ENCODE measurements at regions not wholly inside any gene's neighbourhood (a gene's known extent, or its start where the extent isn't known, plus 50 kb on each side); places are given as distances from the start of the nearest gene placed in this dataset.

- Histone ChIP-seq H2BK12ac (ENCODE audit: low read depth, low read length) (no peak overlapping the region), H3K23me2 (ENCODE audit: low read depth, low read length) (no peaks in the 10 kb centered on the region), H2BK15ac (ENCODE audit: low read length) (no peak overlapping the region), H3K9ac (replicated peaks in 1 of 4; ENCODE audit: extremely low read depth in 1 of 4, low read depth in 3 of 4, low read length in 3 of 4) (no peak overlapping the region), H2BK5ac (ENCODE audit: low read depth, low read length) (no peak overlapping the region), H4K5ac (ENCODE audit: insufficient read length, low read depth, low read length) (no peak overlapping the region), H3K4ac (replicated peaks; ENCODE audit: insufficient read length, low read depth, low read length) (no peak overlapping the region), H3K4me3 (ENCODE audit: extremely low read depth in 1 of 4, insufficient read depth in 2 of 4, low read depth in 3 of 4, low read length in 4 of 4) (no peak overlapping the region), H4K20me1 (replicated peaks in 1 of 2; ENCODE audit: control insufficient read depth in 1 of 2, insufficient read depth in 2 of 2, low read length in 2 of 2) (no peaks in the 10 kb centered on the region), H2BK20ac (ENCODE audit: low read length) (no peak overlapping the region), H3K79me1 (ENCODE audit: low read depth, low read length) (no peaks in the 10 kb centered on the region), H3K27me3 (replicated peaks in 1 of 4; ENCODE audit: control insufficient read depth in 3 of 4, extremely low read depth in 1 of 4, insufficient read depth in 3 of 4, low read length in 3 of 4) (no peaks in the 10 kb centered on the region), H2BK120ac (replicated peaks; ENCODE audit: low read depth, low read length) (no peak overlapping the region), H2AK5ac (ENCODE audit: low read depth, low read length) (no peak overlapping the region), H3K14ac (ENCODE audit: insufficient read length) (no peak overlapping the region), H3K79me2 (ENCODE audit: control insufficient read depth in 1 of 2, insufficient read depth in 2 of 2, low read length in 2 of 2) (no peaks in the 10 kb centered on the region), H3K4me2 (ENCODE audit: insufficient read depth in 1 of 2, low read depth in 2 of 2, low read length in 2 of 2) (no peak overlapping the region), H3K4me1 (replicated peaks in 1 of 4; ENCODE audit: control insufficient read depth in 3 of 4, insufficient read depth in 4 of 4, low read length in 3 of 4) (no peaks in the 10 kb centered on the region), H3K23ac (ENCODE audit: insufficient read length) (no peak overlapping the region), H3K18ac (ENCODE audit: extremely low read depth, low read length) (no peak overlapping the region), H3K56ac (replicated peaks; ENCODE audit: insufficient read length, low read depth, low read length) (no peak overlapping the region), H4K8ac (ENCODE audit: extremely low read depth, insufficient read depth, low read length) (no peak overlapping the region), H3K36me3 (ENCODE audit: control insufficient read depth in 2 of 4, insufficient read depth in 4 of 4, low read length in 3 of 4) (no peaks in the 10 kb centered on the region), H4K91ac (replicated peaks; ENCODE audit: insufficient read length, low read length) (no peak overlapping the region), H3K27ac (ENCODE audit: low read depth, low read length) (no peak overlapping the region), H3K9me3 (ENCODE audit: insufficient read depth in 2 of 2, low read depth in 1 of 2, low read length in 1 of 2) (no peaks in the 10 kb centered on the region), H2AFZ (ENCODE audit: low read length) (no peak overlapping the region)
- FAIRE-seq (no peak), DNase-seq (ENCODE audit: low read depth in 1 of 2, low spot score in 2 of 2) (no peak)
- POLR2A ChIA-PET (ENCODE audit: partially characterized antibody) = no interaction called here
- CTCF ChIA-PET (ENCODE audit: partially characterized antibody) = interaction anchor here (0.9 kb wide), 1 partner anchor 236 kb away, joined by 3 read pairs; no protein-coding TSS in a partner anchor
- 90% methylated on average over 6 of the region's 6 CpGs; no CpG with 5 or more reads in 1 of the 2 experiments for WGBS, 2 experiments (ENCODE audit: extremely low coverage in 1 of 2, insufficient coverage in 1 of 2, insufficient read length in 1 of 2, insufficient replicate concordance in 2 of 2, low coverage in 1 of 2, low lambda C conversion rate in 2 of 2, missing lambda C conversion rate in 1 of 2)
- TF ChIP-seq KDM4A (IDR thresholded peaks at IDR 0.05; ENCODE audit: low read depth, low read length, severe bottlenecking) = no peak
- TF ChIP-seq TBP (IDR thresholded peaks at IDR 0.05; ENCODE audit: low read depth, low read length) = no peak
- TF ChIP-seq YY1 (IDR thresholded peaks at IDR 0.05; ENCODE audit: low read depth, low read length) = no peak
- no peak for TF ChIP-seq MAX (IDR thresholded peaks at IDR 0.05)
- no peak for TF ChIP-seq SIRT6 (IDR thresholded peaks at IDR 0.05; ENCODE audit: low read length)
- TF ChIP-seq E2F6 (IDR thresholded peaks at IDR 0.05) = no peak
- TF ChIP-seq SAP30 (IDR thresholded peaks at IDR 0.05; ENCODE audit: insufficient read depth, insufficient replicate concordance, low read length) = no peak
- no peak for TF ChIP-seq SP1 (IDR thresholded peaks at IDR 0.05; ENCODE audit: low read depth, low read length)
- TF ChIP-seq EP300 (IDR thresholded peaks at IDR 0.05; ENCODE audit: borderline replicate concordance in 1 of 2, low read depth in 2 of 2, low read length in 2 of 2) = no peak
- no peak for TF ChIP-seq CTCF (IDR thresholded peaks at IDR 0.05; ENCODE audit: control extremely low read depth in 1 of 3, insufficient read depth in 1 of 3, low read depth in 1 of 3, low read length in 3 of 3)
- TF ChIP-seq CEBPB (IDR thresholded peaks at IDR 0.05; ENCODE audit: low read depth, low read length) = no peak
Measured at GRCh38 chr5:8710426-8710930, 835.4 kb downstream of the SEMA5A start.

All from H1 (cell line).